NT2/D1 (cell line): ENCODE measurements at regions not wholly inside any gene's neighbourhood (a gene's known extent, or its start where the extent isn't known, plus 50 kb on each side); places are given as distances from the start of the nearest gene placed in this dataset.

Source experiments
- SUZ12 ChIP-seq: IDR thresholded peaks from 2 replicates; pipeline ENCODE4 v1.6.1; 2011; ENCODE audit not compliant: insufficient read length, insufficient read depth; ENCODE audit errors: extremely low read depth
- YY1 ChIP-seq: IDR thresholded peaks from 2 replicates; pipeline ENCODE4 v1.6.1; 2011; ENCODE audit not compliant: insufficient read length, insufficient read depth

- TF ChIP-seq SUZ12 (no peak), YY1 (no peak)
Observed at GRCh38 chr12:70077441-70077840, 165.8 kb upstream of the CNOT2 start.
